DND-41 (cell line): ENCODE measurements at regions not wholly inside any gene's neighbourhood (a gene's known extent, or its start where the extent isn't known, plus 50 kb on each side); places are given as distances from the start of the nearest gene placed in this dataset.

Experiments used
- ATAC-seq: fragments of 200-7000 bp; cut with Tn5 transposase; 3 replicates; pipeline ENCODE4 v1.9.1; 2021; ENCODE audit warnings: low read depth; ENCODE audit not compliant: insufficient read depth
- DNase-seq: peaks from one replicate; pipeline ENCODE4 v3.0.0-alpha.2; 2020
- H2AFZ ChIP-seq: 2 replicates; pipeline ENCODE4 v1.6.0; 2012; ENCODE audit warnings: low read depth, low read length
- H3K27ac ChIP-seq: 2 replicates; pipeline ENCODE4 v1.5.1; 2012; ENCODE audit warnings: low read length, inconsistent platforms
- H3K27me3 ChIP-seq: fragments of 200-600 bp; sonication (generic); 2 replicates; pipeline ENCODE4 v1.6.0; 2012; ENCODE audit warnings: low read length, mild to moderate bottlenecking, inconsistent platforms; ENCODE audit not compliant: insufficient read depth, poor library complexity
- H3K36me3 ChIP-seq: 2 replicates; pipeline ENCODE4 v1.5.1; 2012; ENCODE audit warnings: low read length, inconsistent platforms; ENCODE audit not compliant: insufficient read depth
- H3K4me1 ChIP-seq: 2 replicates; pipeline ENCODE4 v1.5.1; 2012; ENCODE audit warnings: mild to moderate bottlenecking, low read length; ENCODE audit not compliant: insufficient read depth
- H3K4me2 ChIP-seq: 2 replicates; pipeline ENCODE4 v1.6.0; 2012; ENCODE audit warnings: mild to moderate bottlenecking, moderate library complexity, low read length, inconsistent platforms; ENCODE audit not compliant: insufficient read depth
- H3K4me3 ChIP-seq, 2 experiments: fragments of 200-600 bp in 1 of 2; shearing (Covaris generic) in 1 of 2; 2 replicates each; pipeline ENCODE4 v1.5.1; 2012 to 2016; ENCODE audit warnings: inconsistent platforms in 2 of 2, low read length in 2 of 2, mild to moderate bottlenecking in 2 of 2, low read depth in 1 of 2, moderate library complexity in 1 of 2
- H3K79me2 ChIP-seq: 2 replicates; pipeline ENCODE4 v1.6.0; 2012; ENCODE audit warnings: low read length, inconsistent platforms; ENCODE audit not compliant: insufficient read depth
- H3K9ac ChIP-seq: 2 replicates; pipeline ENCODE4 v1.6.0; 2012; ENCODE audit warnings: low read depth, mild to moderate bottlenecking, inconsistent platforms, low read length, moderate library complexity
- H3K9me3 ChIP-seq: 2 replicates; pipeline ENCODE4 v1.5.1; 2012; ENCODE audit warnings: low read length, moderate library complexity, mild to moderate bottlenecking, inconsistent platforms; ENCODE audit not compliant: insufficient read depth, severe bottlenecking
- H4K20me1 ChIP-seq: 2 replicates; pipeline ENCODE4 v1.6.0; 2012; ENCODE audit warnings: low read length; ENCODE audit not compliant: insufficient read depth
- CTCF ChIP-seq: IDR thresholded peaks from 2 replicates; pipeline ENCODE4 v1.5.1; 2012; ENCODE audit warnings: borderline replicate concordance, low read length, moderate library complexity, mild to moderate bottlenecking; ENCODE audit not compliant: poor library complexity, severe bottlenecking; ENCODE audit errors: extremely low read depth
- EZH2 ChIP-seq: IDR thresholded peaks from 3 replicates; pipeline ENCODE4 v1.6.1; 2012; ENCODE audit warnings: borderline replicate concordance, low read depth, mild to moderate bottlenecking, moderate library complexity, low read length, inconsistent platforms; ENCODE audit not compliant: severe bottlenecking

GRCh38 chr2:122859260-122859659 is 1103.8 kb downstream of the TSN start:
- Histone ChIP-seq H4K20me1 (no peaks in the 10 kb centered on the region), H3K36me3 (no peaks in the 10 kb centered on the region), H3K79me2 (no peaks in the 10 kb centered on the region), H3K4me3 (no peak overlapping the region), H2AFZ (no peak overlapping the region), H3K9me3 (no peaks in the 10 kb centered on the region), H3K27ac (no peak overlapping the region), H3K4me1 (no peaks in the 10 kb centered on the region), H3K4me2 (no peak overlapping the region), H3K9ac (no peak overlapping the region), H3K27me3 (no peaks in the 10 kb centered on the region)
- ATAC-seq (no peak), DNase-seq (no peak)
- TF ChIP-seq EZH2 (no peak), CTCF (no peak)

GRCh38 chr2:122863532-122863931 is 1108.1 kb downstream of the TSN start:
- no peak overlapping the region for H2AFZ ChIP-seq
- no peaks in the 10 kb centered on the region for H3K9me3 ChIP-seq
- H3K27ac ChIP-seq = no peak overlapping the region
- TF ChIP-seq CTCF (no peak), EZH2 (no peak)
- no peaks in the 10 kb centered on the region for H3K4me1 ChIP-seq
- no peak for DNase-seq
- H3K4me2 ChIP-seq = no peak overlapping the region
- no peaks in the 10 kb centered on the region for H3K79me2 ChIP-seq
- no peak for ATAC-seq
- no peak overlapping the region for H3K4me3 ChIP-seq
- H3K9ac ChIP-seq = no peak overlapping the region
- no peaks in the 10 kb centered on the region for H4K20me1 ChIP-seq
- no peaks in the 10 kb centered on the region for H3K36me3 ChIP-seq
- H3K27me3 ChIP-seq = no peaks in the 10 kb centered on the region

- no peak overlapping the region for H3K9ac ChIP-seq
- no peak overlapping the region for H3K4me2 ChIP-seq
- no peak for DNase-seq
- H3K9me3 ChIP-seq = no peaks in the 10 kb centered on the region
- no peak overlapping the region for H3K27ac ChIP-seq
- TF ChIP-seq EZH2 (no peak), CTCF (no peak)
- no peak for ATAC-seq
- H3K79me2 ChIP-seq = no peaks in the 10 kb centered on the region
- H3K27me3 ChIP-seq = no peaks in the 10 kb centered on the region
- no peak overlapping the region for H3K4me3 ChIP-seq
- no peaks in the 10 kb centered on the region for H3K36me3 ChIP-seq
- H4K20me1 ChIP-seq = no peaks in the 10 kb centered on the region
- no peak overlapping the region for H2AFZ ChIP-seq
- H3K4me1 ChIP-seq = no peaks in the 10 kb centered on the region
These were observed 1109.3 kb downstream of the TSN start for GRCh38 chr2:122864728-122865127.

- no peak overlapping the region for H3K4me3 ChIP-seq
- no peaks in the 10 kb centered on the region for H3K27me3 ChIP-seq
- no peak overlapping the region for H3K9ac ChIP-seq
- ATAC-seq = no peak
- no peaks in the 10 kb centered on the region for H3K36me3 ChIP-seq
- no peak overlapping the region for H3K27ac ChIP-seq
- H3K79me2 ChIP-seq = no peaks in the 10 kb centered on the region
- DNase-seq = no peak
- H3K9me3 ChIP-seq = no peaks in the 10 kb centered on the region
- TF ChIP-seq CTCF (no peak), EZH2 (no peak)
- H3K4me1 ChIP-seq = no peaks in the 10 kb centered on the region
- H2AFZ ChIP-seq = no peak overlapping the region
- no peak overlapping the region for H3K4me2 ChIP-seq
- no peaks in the 10 kb centered on the region for H4K20me1 ChIP-seq
These were observed 1110.6 kb downstream of the TSN start for GRCh38 chr2:122866095-122866494.
